ENCODE measurements at regions not wholly inside any gene's neighbourhood (a gene's known extent, or its start where the extent isn't known, plus 50 kb on each side); places are given as distances from the start of the nearest gene placed in this dataset.

DNA sequence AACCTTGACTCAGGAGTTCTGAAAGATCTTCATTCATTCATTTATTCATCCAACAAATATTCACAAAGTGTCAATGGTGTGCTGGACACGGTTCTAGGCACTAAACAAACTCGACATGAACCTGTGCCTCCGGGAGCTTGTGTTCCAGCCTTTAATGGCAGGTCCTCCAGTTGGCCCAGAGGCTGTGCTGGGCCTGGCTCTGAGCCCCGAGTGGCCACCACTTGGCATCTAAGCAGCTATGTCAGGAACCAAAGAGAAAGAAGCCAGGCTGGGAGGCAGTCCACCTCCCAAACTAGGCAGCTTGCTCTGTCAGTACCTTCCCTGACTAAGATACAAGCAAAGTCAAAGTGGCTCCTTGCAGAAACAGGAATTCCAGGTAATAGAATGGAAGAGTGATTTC lies 233.6 kb downstream of the BUD13 start:
- H3K9me3 Mint-ChIP-seq = peaks cover 7% of the 10 kb centered on the region
- peaks cover 7% of the 10 kb centered on the region for H3K27me3 Mint-ChIP-seq (ENCODE audit: insufficient read depth, low read depth)
- H3K4me1 Mint-ChIP-seq = peaks cover 12% of the 10 kb centered on the region
- H3K4me3 ChIP-seq = no peak overlapping the region
- TF ChIP-seq EZH2 (IDR thresholded peaks at IDR 0.05) = no peak
- TF ChIP-seq, protein P1, sequence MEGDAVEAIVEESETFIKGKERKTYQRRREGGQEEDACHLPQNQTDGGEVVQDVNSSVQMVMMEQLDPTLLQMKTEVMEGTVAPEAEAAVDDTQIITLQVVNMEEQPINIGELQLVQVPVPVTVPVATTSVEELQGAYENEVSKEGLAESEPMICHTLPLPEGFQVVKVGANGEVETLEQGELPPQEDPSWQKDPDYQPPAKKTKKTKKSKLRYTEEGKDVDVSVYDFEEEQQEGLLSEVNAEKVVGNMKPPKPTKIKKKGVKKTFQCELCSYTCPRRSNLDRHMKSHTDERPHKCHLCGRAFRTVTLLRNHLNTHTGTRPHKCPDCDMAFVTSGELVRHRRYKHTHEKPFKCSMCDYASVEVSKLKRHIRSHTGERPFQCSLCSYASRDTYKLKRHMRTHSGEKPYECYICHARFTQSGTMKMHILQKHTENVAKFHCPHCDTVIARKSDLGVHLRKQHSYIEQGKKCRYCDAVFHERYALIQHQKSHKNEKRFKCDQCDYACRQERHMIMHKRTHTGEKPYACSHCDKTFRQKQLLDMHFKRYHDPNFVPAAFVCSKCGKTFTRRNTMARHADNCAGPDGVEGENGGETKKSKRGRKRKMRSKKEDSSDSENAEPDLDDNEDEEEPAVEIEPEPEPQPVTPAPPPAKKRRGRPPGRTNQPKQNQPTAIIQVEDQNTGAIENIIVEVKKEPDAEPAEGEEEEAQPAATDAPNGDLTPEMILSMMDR (IDR thresholded peaks at IDR 0.05) = no peak
- no peak for TF ChIP-seq EZH2phosphoT487 (IDR thresholded peaks at IDR 0.05)
- peaks cover 7% of the 10 kb centered on the region for H3K4me1 ChIP-seq
- H3F3A ChIP-seq (ENCODE audit: low read depth) = peaks cover 4% of the 10 kb centered on the region
- no peaks in the 10 kb centered on the region for H3K79me2 ChIP-seq (ENCODE audit: low read depth)
- no peaks in the 10 kb centered on the region for H3K27me3 ChIP-seq
- H3K9ac ChIP-seq = no peak overlapping the region
- no peaks in the 10 kb centered on the region for H3K9me3 ChIP-seq (ENCODE audit: low read depth)
- no peak overlapping the region for H3K4me2 ChIP-seq
- no peak overlapping the region for H3K27ac Mint-ChIP-seq
- no peaks in the 10 kb centered on the region for H3K36me3 ChIP-seq
- peaks cover 2% of the 10 kb centered on the region for H3K36me3 Mint-ChIP-seq
- no peak overlapping the region for H3K27ac ChIP-seq
- no peaks in the 10 kb centered on the region for H4K20me1 ChIP-seq (ENCODE audit: low read depth)
- no peak overlapping the region for H3K4me3 Mint-ChIP-seq
- no peak overlapping the region for H2AFZ ChIP-seq (replicated peaks)
- DNase-seq (ENCODE audit: low spot score) = no peak

GRCh38 chr11:116538677-116539076 lies 234.1 kb downstream of the BUD13 start:
- H3K36me3 ChIP-seq = no peaks in the 10 kb centered on the region
- Mint-ChIP-seq H3K27me3 (ENCODE audit: insufficient read depth, low read depth) (peaks cover 7% of the 10 kb centered on the region), H3K27ac (no peak overlapping the region), H3K4me3 (no peak overlapping the region), H3K9me3 (peaks cover 7% of the 10 kb centered on the region), H3K36me3 (peaks cover 2% of the 10 kb centered on the region), H3K4me1 (peaks cover 17% of the 10 kb centered on the region)
- no peaks in the 10 kb centered on the region for H3K9me3 ChIP-seq (ENCODE audit: low read depth)
- no peaks in the 10 kb centered on the region for H4K20me1 ChIP-seq (ENCODE audit: low read depth)
- no peak overlapping the region for H3K4me3 ChIP-seq
- no peak overlapping the region for H3K27ac ChIP-seq
- DNase-seq (ENCODE audit: low spot score) = no peak
- H3K79me2 ChIP-seq (ENCODE audit: low read depth) = no peaks in the 10 kb centered on the region
- H3K9ac ChIP-seq = no peak overlapping the region
- peaks cover 13% of the 10 kb centered on the region for H3K4me1 ChIP-seq
- no peak overlapping the region for H3K4me2 ChIP-seq
- no peak for TF ChIP-seq EZH2phosphoT487 (IDR thresholded peaks at IDR 0.05)
- TF ChIP-seq, protein P1 (IDR thresholded peaks at IDR 0.05) = no peak
- TF ChIP-seq EZH2 (IDR thresholded peaks at IDR 0.05) = no peak
- no peaks in the 10 kb centered on the region for H3K27me3 ChIP-seq
- peaks cover 9% of the 10 kb centered on the region for H3F3A ChIP-seq (ENCODE audit: low read depth)
- H2AFZ ChIP-seq (replicated peaks) = no peak overlapping the region

DNA sequence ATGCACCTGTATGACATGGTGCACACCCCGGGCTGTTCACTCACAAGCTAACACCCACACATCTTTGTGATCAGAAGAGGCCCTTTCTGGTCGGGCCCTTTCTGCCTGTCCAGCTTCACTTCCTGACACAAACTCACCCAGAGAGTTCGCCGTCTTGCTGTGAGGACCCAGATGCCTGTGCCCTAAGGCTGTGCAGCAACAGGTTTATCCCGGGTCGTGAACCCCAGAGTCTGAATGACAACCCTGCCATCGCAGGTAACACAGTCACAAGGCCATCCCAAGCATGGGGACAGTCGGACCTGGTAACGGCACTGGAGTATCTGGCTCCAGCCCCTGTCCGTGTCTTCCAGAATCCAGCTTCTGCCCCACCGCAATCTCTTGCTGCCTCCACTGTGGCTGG lies 235.1 kb downstream of the BUD13 start:
- TF ChIP-seq EZH2 (IDR thresholded peaks at IDR 0.05) (no peak), EZH2phosphoT487 (IDR thresholded peaks at IDR 0.05) (no peak)
- TF ChIP-seq, protein P1 (IDR thresholded peaks at IDR 0.05) = no peak
- H3F3A ChIP-seq (ENCODE audit: low read depth) = peaks cover 10% of the 10 kb centered on the region
- H3K4me2 ChIP-seq = no peak overlapping the region
- H2AFZ ChIP-seq (replicated peaks) = no peak overlapping the region
- Mint-ChIP-seq H3K27ac (no peak overlapping the region), H3K36me3 (peaks cover 2% of the 10 kb centered on the region), H3K4me3 (no peak overlapping the region), H3K27me3 (ENCODE audit: insufficient read depth, low read depth) (peaks cover 7% of the 10 kb centered on the region), H3K4me1 (peaks cover 27% of the 10 kb centered on the region), H3K9me3 (peaks cover 7% of the 10 kb centered on the region)
- no peaks in the 10 kb centered on the region for H3K9me3 ChIP-seq (ENCODE audit: low read depth)
- H3K79me2 ChIP-seq (ENCODE audit: low read depth) = no peaks in the 10 kb centered on the region
- no peaks in the 10 kb centered on the region for H3K36me3 ChIP-seq
- no peak overlapping the region for H3K27ac ChIP-seq
- H3K4me3 ChIP-seq = no peak overlapping the region
- no peak for DNase-seq (ENCODE audit: low spot score)
- no peaks in the 10 kb centered on the region for H3K27me3 ChIP-seq
- H4K20me1 ChIP-seq (ENCODE audit: low read depth) = no peaks in the 10 kb centered on the region
- no peak overlapping the region for H3K9ac ChIP-seq
- peaks cover 21% of the 10 kb centered on the region for H3K4me1 ChIP-seq
